ENCODE measurements at regions not wholly inside any gene's neighbourhood (a gene's known extent, or its start where the extent isn't known, plus 50 kb on each side); places are given as distances from the start of the nearest gene placed in this dataset.

- no peaks in the 10 kb centered on the region for H3K4me1 Mint-ChIP-seq
- WGBS (ENCODE audit: extremely low coverage, insufficient read length, low lambda C conversion rate), result 100% methylated on average over 2 of the region's 5 CpGs
Measured at GRCh38 chr2:107757223-107757622, 69.5 kb upstream of the RGPD4 start.

More at GRCh38 chr2:107757223-107757622, 69.5 kb upstream of the RGPD4 start:
- Histone ChIP-seq H2AK5ac (ENCODE audit: insufficient read length, low read length) (no peak overlapping the region), H3T11ph (ENCODE audit: low read length) (no peak overlapping the region), H2BK15ac (ENCODE audit: low read depth, low read length) (no peak overlapping the region), H2AFZ (ENCODE audit: low read length) (no peak overlapping the region), H3K27ac (ENCODE audit: insufficient read length, low read depth, low read length) (no peak overlapping the region), H4K20me1 (ENCODE audit: control insufficient read depth, insufficient read depth, insufficient read length) (no peaks in the 10 kb centered on the region), H2BK120ac (ENCODE audit: low read depth, low read length, poor library complexity, severe bottlenecking) (no peak overlapping the region), H3K9me3 (ENCODE audit: control insufficient read depth, low read depth, low read length) (no peaks in the 10 kb centered on the region), H4K5ac (ENCODE audit: insufficient read length, low read depth, low read length) (no peak overlapping the region), H2BK12ac (ENCODE audit: insufficient read length, low read depth, low read length) (no peak overlapping the region), H3K18ac (ENCODE audit: insufficient read length, low read depth, low read length) (no peak overlapping the region), H4K8ac (replicated peaks; ENCODE audit: insufficient read length, low read depth, low read length) (no peak overlapping the region), H3K27me3 (ENCODE audit: insufficient read depth, low read length) (no peaks in the 10 kb centered on the region), H3K23me2 (ENCODE audit: insufficient read length, low read depth, low read length, poor library complexity, severe bottlenecking) (no peaks in the 10 kb centered on the region), H3K79me1 (ENCODE audit: insufficient read depth, low read depth, low read length, poor library complexity, severe bottlenecking) (no peaks in the 10 kb centered on the region), H2BK5ac (ENCODE audit: insufficient read length, low read length) (no peak overlapping the region), H3K9ac (ENCODE audit: extremely low read depth, insufficient read length, low read length) (no peak overlapping the region), H4K91ac (ENCODE audit: insufficient read length, low read depth, low read length) (no peak overlapping the region), H3K4me2 (ENCODE audit: insufficient read depth, insufficient read length, low read length) (no peak overlapping the region), H3K14ac (ENCODE audit: insufficient read depth, low read length) (no peak overlapping the region), H3K79me2 (ENCODE audit: insufficient read depth, low read length) (no peaks in the 10 kb centered on the region), H3K56ac (ENCODE audit: insufficient read length, low read depth, low read length) (no peak overlapping the region), H3K23ac (ENCODE audit: insufficient read length, low read depth, low read length) (no peak overlapping the region), H3K4me1 (ENCODE audit: insufficient read depth, low read length) (no peaks in the 10 kb centered on the region), H2BK20ac (ENCODE audit: low read depth, low read length, poor library complexity, severe bottlenecking) (no peak overlapping the region), H3K4ac (ENCODE audit: low read depth, low read length) (no peak overlapping the region)
- DNase-seq, result no peak
- Mint-ChIP-seq H3K27me3 (ENCODE audit: low read depth) (no peaks in the 10 kb centered on the region), H3K4me3 (no peak overlapping the region), H3K36me3 (ENCODE audit: insufficient read depth in 1 of 3, low read depth in 3 of 3) (peaks cover 0 to 2% (median 0%) of the 10 kb centered on the region in 3 experiments; a peak in 1 of 7 replicates), H3K9me3 (peaks cover 0 to 7% of the 10 kb centered on the region in 2 experiments; a peak in 1 of 5 replicates), H3K27ac (no peak overlapping the region)
- no peak for TF ChIP-seq CTCF (conservative IDR thresholded peaks at IDR 0.05)

Data from H9 (cell line).